Lower leg skin (tissue), 3 donors: ENCODE measurements at regions not wholly inside any gene's neighbourhood (a gene's known extent, or its start where the extent isn't known, plus 50 kb on each side); places are given as distances from the start of the nearest gene placed in this dataset.

ENCODE experiments used
- POLR2A ChIP-seq, 2 donors: fragments of 450-650 bp; IDR thresholded peaks; one replicate each; pipeline ENCODE4 v1.6.1; 2016 to 2017; ENCODE audit warnings: antibody characterized with exemption in 2 of 2, mild to moderate bottlenecking in 1 of 2, moderate library complexity in 1 of 2
- TF ChIP-seq, protein P1 (sequence below), 3 donors: fragments of 450-650 bp; IDR thresholded peaks; one replicate each; pipeline ENCODE4 v1.5.1; 2016; ENCODE audit warnings: antibody characterized with exemption in 3 of 3, mild to moderate bottlenecking in 3 of 3, moderate library complexity in 2 of 3

GRCh38 chr6:48447251-48447650, 336.3 kb upstream of the PTCHD4 start:
- TF ChIP-seq, protein P1, sequence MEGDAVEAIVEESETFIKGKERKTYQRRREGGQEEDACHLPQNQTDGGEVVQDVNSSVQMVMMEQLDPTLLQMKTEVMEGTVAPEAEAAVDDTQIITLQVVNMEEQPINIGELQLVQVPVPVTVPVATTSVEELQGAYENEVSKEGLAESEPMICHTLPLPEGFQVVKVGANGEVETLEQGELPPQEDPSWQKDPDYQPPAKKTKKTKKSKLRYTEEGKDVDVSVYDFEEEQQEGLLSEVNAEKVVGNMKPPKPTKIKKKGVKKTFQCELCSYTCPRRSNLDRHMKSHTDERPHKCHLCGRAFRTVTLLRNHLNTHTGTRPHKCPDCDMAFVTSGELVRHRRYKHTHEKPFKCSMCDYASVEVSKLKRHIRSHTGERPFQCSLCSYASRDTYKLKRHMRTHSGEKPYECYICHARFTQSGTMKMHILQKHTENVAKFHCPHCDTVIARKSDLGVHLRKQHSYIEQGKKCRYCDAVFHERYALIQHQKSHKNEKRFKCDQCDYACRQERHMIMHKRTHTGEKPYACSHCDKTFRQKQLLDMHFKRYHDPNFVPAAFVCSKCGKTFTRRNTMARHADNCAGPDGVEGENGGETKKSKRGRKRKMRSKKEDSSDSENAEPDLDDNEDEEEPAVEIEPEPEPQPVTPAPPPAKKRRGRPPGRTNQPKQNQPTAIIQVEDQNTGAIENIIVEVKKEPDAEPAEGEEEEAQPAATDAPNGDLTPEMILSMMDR (IDR thresholded peaks at IDR 0.05), result no peak
- TF ChIP-seq POLR2A (IDR thresholded peaks at IDR 0.05), result no peak
